Brain microvascular endothelial cell (primary cell): ENCODE measurements at regions not wholly inside any gene's neighbourhood (a gene's known extent, or its start where the extent isn't known, plus 50 kb on each side); places are given as distances from the start of the nearest gene placed in this dataset.

ENCODE experiments used
- DNase-seq: peaks from one replicate; pipeline ENCODE4 v3.0.0-alpha.2; 2020
- H3K27ac ChIP-seq: fragments of 250-450 bp; sonication (Bioruptor Pico); 2 replicates; pipeline ENCODE4 v1.5.1; 2020; ENCODE audit warnings: mild to moderate bottlenecking, moderate library complexity
- H3K27me3 ChIP-seq: fragments of 250-450 bp; sonication (Bioruptor Pico); replicated peaks from 2 replicates; pipeline ENCODE4 v1.5.1; 2020; ENCODE audit warnings: mild to moderate bottlenecking
- H3K36me3 ChIP-seq: fragments of 250-450 bp; sonication (Bioruptor Pico); replicated peaks from 2 replicates; pipeline ENCODE4 v1.5.1; 2020; ENCODE audit warnings: mild to moderate bottlenecking
- H3K4me3 ChIP-seq: 2 replicates; pipeline ENCODE4 v1.5.1; 2011; ENCODE audit warnings: low read depth, mild to moderate bottlenecking, control low read depth, low read length, moderate library complexity
- CTCF ChIP-seq: IDR thresholded peaks from 2 replicates; pipeline ENCODE4 v1.5.1; 2011; ENCODE audit warnings: low read depth, mild to moderate bottlenecking, moderate library complexity, low read length, control low read depth, inconsistent platforms; ENCODE audit errors: missing control alignments
- in situ Hi-C: cut with HindIII; loops from 2 replicates; pipeline ENCODE4 v1.10.0; 2017; ENCODE audit warnings: low sequenced_read_pairs, low pct_ligation_motif_present

GRCh38 chr13:63344711-63345110 is 1929.1 kb upstream of the PCDH20 start:
- no peaks in the 10 kb centered on the region for H3K36me3 ChIP-seq
- no peaks in the 10 kb centered on the region for H3K27me3 ChIP-seq
- H3K27ac ChIP-seq: no peak overlapping the region
- H3K4me3 ChIP-seq: no peak overlapping the region
- in situ Hi-C loops: no loop called here
- no peak for DNase-seq
- no peak for TF ChIP-seq CTCF

- TF ChIP-seq CTCF: no peak
- no peak for DNase-seq
- in situ Hi-C loops: no loop called here
- H3K27me3 ChIP-seq: no peaks in the 10 kb centered on the region
- no peak overlapping the region for H3K27ac ChIP-seq
- no peak overlapping the region for H3K4me3 ChIP-seq
- no peaks in the 10 kb centered on the region for H3K36me3 ChIP-seq
These were observed 1922.3 kb upstream of the PCDH20 start for GRCh38 chr13:63337921-63338320.

GRCh38 chr13:63337041-63337440 is 1921.4 kb upstream of the PCDH20 start:
- no peaks in the 10 kb centered on the region for H3K27me3 ChIP-seq
- H3K36me3 ChIP-seq: no peaks in the 10 kb centered on the region
- H3K27ac ChIP-seq: no peak overlapping the region
- no peak overlapping the region for H3K4me3 ChIP-seq
- in situ Hi-C loops: no loop called here
- TF ChIP-seq CTCF: no peak
- DNase-seq: no peak

GRCh38 chr13:63336549-63336948 is 1920.9 kb upstream of the PCDH20 start:
- in situ Hi-C loops: no loop called here
- DNase-seq: no peak
- TF ChIP-seq CTCF: no peak
- no peaks in the 10 kb centered on the region for H3K36me3 ChIP-seq
- no peaks in the 10 kb centered on the region for H3K27me3 ChIP-seq
- H3K27ac ChIP-seq: no peak overlapping the region
- no peak overlapping the region for H3K4me3 ChIP-seq

DNA sequence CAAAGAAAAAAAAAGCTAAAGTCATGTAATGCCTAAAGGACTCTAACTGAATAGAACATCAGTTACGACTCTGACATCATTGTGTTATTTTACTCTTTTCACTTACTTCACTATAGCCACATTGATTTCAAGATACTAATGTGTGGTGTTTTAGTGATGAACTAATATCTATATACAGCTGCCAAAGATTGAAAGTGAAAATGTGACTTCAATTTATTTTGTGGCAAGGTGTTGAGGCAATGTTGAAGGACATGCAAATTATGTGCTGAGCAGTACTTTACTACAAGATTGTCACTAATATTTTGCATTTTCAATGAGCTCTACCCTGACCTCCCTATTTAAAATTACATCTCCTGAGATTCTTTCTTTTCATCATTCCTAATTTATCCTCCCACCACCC is 1911.9 kb upstream of the PCDH20 start:
- Histone ChIP-seq H3K27ac (no peak overlapping the region), H3K4me3 (no peak overlapping the region), H3K36me3 (no peaks in the 10 kb centered on the region), H3K27me3 (no peaks in the 10 kb centered on the region)
- in situ Hi-C loops: no loop called here
- no peak for DNase-seq
- no peak for TF ChIP-seq CTCF

GRCh38 chr13:63323441-63323840 is 1907.8 kb upstream of the PCDH20 start:
- no peak for DNase-seq
- no peak overlapping the region for H3K4me3 ChIP-seq
- in situ Hi-C loops: no loop called here

More at GRCh38 chr13:63323441-63323840, 1907.8 kb upstream of the PCDH20 start:
- Histone ChIP-seq H3K36me3 (no peaks in the 10 kb centered on the region), H3K27me3 (no peaks in the 10 kb centered on the region), H3K27ac (no peak overlapping the region)
- no peak for TF ChIP-seq CTCF
